IMR-90 (cell line): ENCODE measurements at regions not wholly inside any gene's neighbourhood (a gene's known extent, or its start where the extent isn't known, plus 50 kb on each side); places are given as distances from the start of the nearest gene placed in this dataset.

ENCODE experiments used
- ATAC-seq: fragments of 200-7000 bp; cut with Tn5 transposase; 2 replicates; pipeline ENCODE4 v1.9.1; 2020; ENCODE audit warnings: low read depth, mild to moderate bottlenecking, moderate library complexity
- BruUV-seq: library from RNA; stranded (reverse); fragments of 400-500 nt; replicated peaks from 2 replicates; lab custom pipeline; 2021; lab: Mats Ljungman, UMichigan
- CTCF ChIA-PET: fragments of 300-600 bp; formaldehyde crosslinking; extraction: SDS; loops from one replicate; lab custom pipeline; 2021; ENCODE audit warnings: antibody characterized with exemption; lab: Yijun Ruan, JAX
- POLR2A ChIA-PET: fragments of 300-600 bp; sonication (Branson Sonifier 250); formaldehyde crosslinking; loops from one replicate; lab custom pipeline; 2022; ENCODE audit warnings: antibody characterized with exemption; ENCODE audit not compliant: unreplicated experiment; lab: Charles Lee
- DNase-seq: peaks from one replicate; pipeline ENCODE4 v3.0.0; 2013
- H2AFZ ChIP-seq: replicated peaks from 2 replicates; pipeline ENCODE3; 2013; ENCODE audit warnings: low read length, mild to moderate bottlenecking; ENCODE audit not compliant: poor library complexity
- H2AK5ac ChIP-seq: 2 replicates; pipeline ENCODE4 v1.6.1; 2013; ENCODE audit warnings: low read depth, low read length, inconsistent platforms
- H2AK9ac ChIP-seq: replicated peaks from 2 replicates; pipeline ENCODE3; 2013; ENCODE audit warnings: mild to moderate bottlenecking, low read depth, low read length, moderate library complexity; ENCODE audit not compliant: poor library complexity
- H2BK120ac ChIP-seq: 2 replicates; pipeline ENCODE4 v1.6.1; 2013; ENCODE audit warnings: low read depth, low read length, inconsistent platforms
- H2BK15ac ChIP-seq: 3 replicates; pipeline ENCODE4 v1.6.1; 2013; ENCODE audit warnings: low read depth, low read length, inconsistent platforms
- H2BK20ac ChIP-seq: 2 replicates; pipeline ENCODE4 v1.6.1; 2013; ENCODE audit warnings: low read depth, mild to moderate bottlenecking, inconsistent platforms, low read length, moderate library complexity
- H2BK5ac ChIP-seq: 2 replicates; pipeline ENCODE4 v1.6.1; 2013; ENCODE audit warnings: mild to moderate bottlenecking, low read depth, low read length, inconsistent platforms; ENCODE audit not compliant: poor library complexity, severe bottlenecking
- H3K14ac ChIP-seq: replicated peaks from 2 replicates; pipeline ENCODE4 v1.6.1; 2013; ENCODE audit warnings: low read depth, low read length, inconsistent platforms
- H3K18ac ChIP-seq: 2 replicates; pipeline ENCODE4 v1.6.1; 2013; ENCODE audit warnings: low read depth, low read length, control low read depth
- H3K23ac ChIP-seq: 2 replicates; pipeline ENCODE4 v1.6.1; 2013; ENCODE audit warnings: low read depth, low read length, inconsistent platforms
- H3K27ac ChIP-seq: 2 replicates; pipeline ENCODE4 v1.5.1; 2013; ENCODE audit warnings: mild to moderate bottlenecking, control low read depth, low read length; ENCODE audit not compliant: insufficient read depth
- H3K27me3 ChIP-seq: 2 replicates; pipeline ENCODE4 v1.6.1; 2013; ENCODE audit warnings: low read length; ENCODE audit not compliant: control insufficient read depth, insufficient read depth
- H3K36me3 ChIP-seq: 2 replicates; pipeline ENCODE4 v1.6.1; 2013; ENCODE audit warnings: low read length, mixed read lengths; ENCODE audit not compliant: control insufficient read depth, insufficient read depth
- H3K4ac ChIP-seq: 2 replicates; pipeline ENCODE4 v1.6.1; 2013; ENCODE audit warnings: low read depth, low read length, inconsistent platforms
- H3K4me1 ChIP-seq: 2 replicates; pipeline ENCODE4 v1.6.1; 2013; ENCODE audit warnings: low read length, mixed read lengths; ENCODE audit not compliant: control insufficient read depth, insufficient read depth
- H3K4me2 ChIP-seq: 2 replicates; pipeline ENCODE4 v1.6.1; 2013; ENCODE audit warnings: low read depth, mild to moderate bottlenecking, control low read depth, low read length, moderate library complexity
- H3K4me3 ChIP-seq: 2 replicates; pipeline ENCODE4 v1.5.1; 2013; ENCODE audit warnings: low read depth, mild to moderate bottlenecking, control low read depth, low read length, moderate library complexity; ENCODE audit not compliant: insufficient read depth
- H3K56ac ChIP-seq: 2 replicates; pipeline ENCODE4 v1.6.1; 2013; ENCODE audit warnings: low read length, inconsistent platforms; ENCODE audit not compliant: insufficient read depth; ENCODE audit errors: extremely low read depth
- H3K79me1 ChIP-seq, 2 experiments: 2 replicates each; pipeline ENCODE4 v1.6.1; 2013; ENCODE audit warnings: low read length in 2 of 2, inconsistent platforms in 1 of 2, low read depth in 1 of 2
- H3K9ac ChIP-seq: 2 replicates; pipeline ENCODE4 v1.6.1; 2013; ENCODE audit warnings: low read depth, low read length, control low read depth
- H3K9me1 ChIP-seq: 2 replicates; pipeline ENCODE4 v1.6.1; 2013; ENCODE audit warnings: low read length, inconsistent platforms; ENCODE audit not compliant: insufficient read depth
- H3K9me3 ChIP-seq: 2 replicates; pipeline ENCODE4 v1.6.1; 2013; ENCODE audit warnings: low read length; ENCODE audit not compliant: control insufficient read depth, insufficient read depth
- H4K20me1 ChIP-seq: 2 replicates; pipeline ENCODE4 v1.6.1; 2013; ENCODE audit warnings: low read length, inconsistent platforms; ENCODE audit not compliant: insufficient read depth
- H4K5ac ChIP-seq: 2 replicates; pipeline ENCODE4 v1.6.1; 2013; ENCODE audit warnings: mild to moderate bottlenecking, low read depth, low read length, control low read depth
- H4K8ac ChIP-seq, 2 experiments: 2 replicates each; pipeline ENCODE4 v1.6.1; 2013; ENCODE audit warnings: low read depth in 2 of 2, low read length in 2 of 2, control low read depth in 1 of 2, inconsistent platforms in 1 of 2
- H4K91ac ChIP-seq: 2 replicates; pipeline ENCODE4 v1.6.1; 2013; ENCODE audit warnings: low read depth, low read length, inconsistent platforms; ENCODE audit not compliant: insufficient read depth
- BHLHE40 ChIP-seq: fragments of 150-350 bp; IDR thresholded peaks from 2 replicates; pipeline ENCODE4 v1.6.1; 2016; ENCODE audit warnings: mild to moderate bottlenecking, low read depth, low read length
- CEBPB ChIP-seq: IDR thresholded peaks from 2 replicates; pipeline ENCODE4 v1.6.1; 2012; ENCODE audit warnings: low read depth, low read length, improper control_type of control experiment
- CHD1 ChIP-seq: IDR thresholded peaks from 2 replicates; pipeline ENCODE4 v1.6.1; 2012; ENCODE audit warnings: low read depth, low read length, improper control_type of control experiment
- FOS ChIP-seq: fragments of 150-350 bp; IDR thresholded peaks from 2 replicates; pipeline ENCODE4 v1.6.1; 2016; ENCODE audit warnings: low read depth, low read length
- MAZ ChIP-seq: IDR thresholded peaks from 2 replicates; pipeline ENCODE4 v1.6.1; 2012; ENCODE audit warnings: low read depth, mild to moderate bottlenecking, low read length, improper control_type of control experiment, moderate library complexity, borderline replicate concordance
- MXI1 ChIP-seq: IDR thresholded peaks from 2 replicates; pipeline ENCODE4 v1.6.1; 2012; ENCODE audit warnings: low read depth, mild to moderate bottlenecking, low read length, moderate library complexity, borderline replicate concordance
- NFE2L2 ChIP-seq: fragments of 150-350 bp; IDR thresholded peaks from 2 replicates; pipeline ENCODE4 v1.6.1; 2016; ENCODE audit warnings: low read depth, mild to moderate bottlenecking, low read length
- POLR2A ChIP-seq: IDR thresholded peaks from 2 replicates; pipeline ENCODE4 v1.6.1; 2012; ENCODE audit warnings: mild to moderate bottlenecking, low read depth, low read length
- RAD21 ChIP-seq: IDR thresholded peaks from 2 replicates; pipeline ENCODE4 v1.6.1; 2012; ENCODE audit warnings: low read length, improper control_type of control experiment
- RFX5 ChIP-seq: IDR thresholded peaks from 2 replicates; pipeline ENCODE4 v1.8.0; 2012; ENCODE audit warnings: low read depth, mild to moderate bottlenecking, low read length, moderate library complexity
- SMC3 ChIP-seq: fragments of 150-350 bp; IDR thresholded peaks from 2 replicates; pipeline ENCODE4 v1.6.1; 2016; ENCODE audit warnings: low read depth, mild to moderate bottlenecking, antibody characterized with exemption, low read length, moderate library complexity
- WGBS, 2 experiments: methylation state at CpG; one replicate each; pipeline versions ENCODE4 v1.1.5 to v1.1.7; 2013; ENCODE audit warnings: missing lambda C conversion rate in 2 of 2; ENCODE audit not compliant: insufficient read length in 1 of 2; ENCODE audit errors: extremely low coverage in 2 of 2; 5-methylcytosine and 5-hydroxymethylcytosine counted together
- dilution Hi-C: fragments of 300-500 bp; cut with HindIII; formaldehyde crosslinking; loops from one replicate; pipeline ENCODE4 v1.14.3; 2018; ENCODE audit warnings: low sequenced_read_pairs; ENCODE audit not compliant: unreplicated experiment
- in situ Hi-C: fragments of 300-500 bp; cut with MboI; formaldehyde crosslinking; loops from 3 replicates; pipeline ENCODE4 v1.14.3; 2019; ENCODE audit warnings: low sequenced_read_pairs, inconsistent platforms, mixed read lengths
- intact Hi-C: fragments of 100-400 bp; cut with micrococcal nuclease; formaldehyde crosslinking; loops from 2 replicates; pipeline ENCODE4 v1.10.0; 2022
- TF ChIP-seq, protein P1 (sequence below): fragments of 150-350 bp; IDR thresholded peaks from 2 replicates; pipeline ENCODE4 v1.6.1; 2017; ENCODE audit warnings: mild to moderate bottlenecking, antibody characterized with exemption, low read length, low read depth
- TF ChIP-seq, protein P2 (sequence below): conservative IDR thresholded peaks from 2 replicates; pipeline ENCODE4 v1.5.1; 2012; ENCODE audit warnings: mild to moderate bottlenecking, low read depth, low read length, improper control_type of control experiment

DNA sequence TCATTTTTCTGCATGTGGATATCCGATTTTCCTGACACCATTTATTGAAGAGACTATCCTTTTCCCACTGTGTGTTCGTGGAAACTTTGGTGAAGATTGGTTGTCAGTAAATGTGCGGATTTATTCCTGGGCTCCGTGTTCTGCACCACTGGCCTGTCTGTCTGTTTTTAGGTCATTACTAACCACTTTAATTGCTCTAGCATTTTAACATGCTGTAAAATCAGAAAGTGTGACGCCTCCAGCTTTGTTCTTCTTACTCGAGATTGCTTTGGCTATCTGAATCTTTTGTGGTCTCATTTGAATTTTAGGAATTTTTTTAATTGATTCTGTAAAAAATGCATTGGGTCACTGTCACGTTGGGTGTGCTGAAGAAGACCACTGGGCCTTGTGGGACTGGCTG, 1458.7 kb downstream of the AACS start:
- in situ Hi-C loops (no loop called here), dilution Hi-C loops (no loop called here)
- CTCF ChIA-PET = no interaction called here

More for the DNA sequence above, 1458.7 kb downstream of the AACS start:
- no peak overlapping the region for H3K4ac ChIP-seq
- H2AK5ac ChIP-seq = no peak overlapping the region
- intact Hi-C loops = no loop called here
- ATAC-seq (no peak), DNase-seq (no peak)
- H4K5ac ChIP-seq = no peak overlapping the region
- H3K23ac ChIP-seq = no peak overlapping the region
- no peak overlapping the region for H4K8ac ChIP-seq
- no peak overlapping the region for H4K91ac ChIP-seq
- TF ChIP-seq RAD21 (no peak), RFX5 (no peak), SMC3 (no peak), CHD1 (no peak), NFE2L2 (no peak), POLR2A (no peak), BHLHE40 (no peak), FOS (no peak), CEBPB (no peak), MXI1 (no peak), MAZ (no peak)
- TF ChIP-seq, protein P1, sequence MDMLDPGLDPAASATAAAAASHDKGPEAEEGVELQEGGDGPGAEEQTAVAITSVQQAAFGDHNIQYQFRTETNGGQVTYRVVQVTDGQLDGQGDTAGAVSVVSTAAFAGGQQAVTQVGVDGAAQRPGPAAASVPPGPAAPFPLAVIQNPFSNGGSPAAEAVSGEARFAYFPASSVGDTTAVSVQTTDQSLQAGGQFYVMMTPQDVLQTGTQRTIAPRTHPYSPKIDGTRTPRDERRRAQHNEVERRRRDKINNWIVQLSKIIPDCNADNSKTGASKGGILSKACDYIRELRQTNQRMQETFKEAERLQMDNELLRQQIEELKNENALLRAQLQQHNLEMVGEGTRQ = no peak
- TF ChIP-seq, protein P2, sequence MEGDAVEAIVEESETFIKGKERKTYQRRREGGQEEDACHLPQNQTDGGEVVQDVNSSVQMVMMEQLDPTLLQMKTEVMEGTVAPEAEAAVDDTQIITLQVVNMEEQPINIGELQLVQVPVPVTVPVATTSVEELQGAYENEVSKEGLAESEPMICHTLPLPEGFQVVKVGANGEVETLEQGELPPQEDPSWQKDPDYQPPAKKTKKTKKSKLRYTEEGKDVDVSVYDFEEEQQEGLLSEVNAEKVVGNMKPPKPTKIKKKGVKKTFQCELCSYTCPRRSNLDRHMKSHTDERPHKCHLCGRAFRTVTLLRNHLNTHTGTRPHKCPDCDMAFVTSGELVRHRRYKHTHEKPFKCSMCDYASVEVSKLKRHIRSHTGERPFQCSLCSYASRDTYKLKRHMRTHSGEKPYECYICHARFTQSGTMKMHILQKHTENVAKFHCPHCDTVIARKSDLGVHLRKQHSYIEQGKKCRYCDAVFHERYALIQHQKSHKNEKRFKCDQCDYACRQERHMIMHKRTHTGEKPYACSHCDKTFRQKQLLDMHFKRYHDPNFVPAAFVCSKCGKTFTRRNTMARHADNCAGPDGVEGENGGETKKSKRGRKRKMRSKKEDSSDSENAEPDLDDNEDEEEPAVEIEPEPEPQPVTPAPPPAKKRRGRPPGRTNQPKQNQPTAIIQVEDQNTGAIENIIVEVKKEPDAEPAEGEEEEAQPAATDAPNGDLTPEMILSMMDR = no peak
- no peak overlapping the region for H3K27ac ChIP-seq
- H3K56ac ChIP-seq = no peak overlapping the region
- no peak overlapping the region for H2AK9ac ChIP-seq
- no peaks in the 10 kb centered on the region for H3K9me1 ChIP-seq
- H3K79me1 ChIP-seq = no peaks in the 10 kb centered on the region
- no peak overlapping the region for H2BK120ac ChIP-seq
- H2AFZ ChIP-seq = no peak overlapping the region
- H3K9ac ChIP-seq = no peak overlapping the region
- H2BK15ac ChIP-seq = no peak overlapping the region
- no peaks in the 10 kb centered on the region for H4K20me1 ChIP-seq
- BruUV-seq = no TSS peak
- no peak overlapping the region for H3K14ac ChIP-seq
- H3K4me2 ChIP-seq = no peak overlapping the region
- H3K9me3 ChIP-seq = peaks cover 6% of the 10 kb centered on the region
- no peak overlapping the region for H2BK20ac ChIP-seq
- no peak overlapping the region for H3K4me3 ChIP-seq
- no peak overlapping the region for H3K18ac ChIP-seq
- 0% methylated on average over 1 of the region's 7 CpGs; no CpG with 5 or more reads in 1 of the 2 experiments for WGBS, 2 experiments
- POLR2A ChIA-PET = no interaction called here
- no peaks in the 10 kb centered on the region for H3K36me3 ChIP-seq
- no peaks in the 10 kb centered on the region for H3K27me3 ChIP-seq
- no peaks in the 10 kb centered on the region for H3K4me1 ChIP-seq
- no peak overlapping the region for H2BK5ac ChIP-seq
